Cardiac muscle cell (in vitro differentiated cells and primary cell): ENCODE measurements at regions not wholly inside any gene's neighbourhood (a gene's known extent, or its start where the extent isn't known, plus 50 kb on each side); places are given as distances from the start of the nearest gene placed in this dataset.

Experiments used
- DNase-seq, 2 donors: peaks; one replicate each; pipeline versions ENCODE4 v3.0.0 to v3.0.0-alpha.2; 2010 to 2017; ENCODE audit warnings: low read depth in 1 of 2, low spot score in 1 of 2
- H3K27ac ChIP-seq: fragments of 200-600 bp; sonication (generic); 2 replicates; pipeline ENCODE4 v1.5.1; 2016
- H3K27me3 ChIP-seq: fragments of 200-600 bp; sonication (generic); 2 replicates; pipeline ENCODE4 v1.6.0; 2016; ENCODE audit warnings: control low read depth
- H3K36me3 ChIP-seq: fragments of 200-600 bp; sonication (generic); 2 replicates; pipeline ENCODE4 v1.5.1; 2016; ENCODE audit warnings: control low read depth
- H3K4me1 ChIP-seq: fragments of 200-600 bp; sonication (generic); 2 replicates; pipeline ENCODE4 v1.8.1; 2017; ENCODE audit warnings: low read depth, mild to moderate bottlenecking, mixed run types
- H3K4me3 ChIP-seq: fragments of 200-600 bp; sonication (generic); 2 replicates; pipeline ENCODE4 v1.5.1; 2016; ENCODE audit warnings: mild to moderate bottlenecking
- H3K9me3 ChIP-seq: fragments of 200-600 bp; sonication (generic); 2 replicates; pipeline ENCODE4 v1.5.1; 2017; ENCODE audit warnings: low read depth, mild to moderate bottlenecking, control low read depth
- TF ChIP-seq, protein P1 (sequence below): IDR thresholded peaks from 2 replicates; pipeline ENCODE4 v1.5.1; 2012; ENCODE audit warnings: low read depth, mild to moderate bottlenecking, low read length

DNA sequence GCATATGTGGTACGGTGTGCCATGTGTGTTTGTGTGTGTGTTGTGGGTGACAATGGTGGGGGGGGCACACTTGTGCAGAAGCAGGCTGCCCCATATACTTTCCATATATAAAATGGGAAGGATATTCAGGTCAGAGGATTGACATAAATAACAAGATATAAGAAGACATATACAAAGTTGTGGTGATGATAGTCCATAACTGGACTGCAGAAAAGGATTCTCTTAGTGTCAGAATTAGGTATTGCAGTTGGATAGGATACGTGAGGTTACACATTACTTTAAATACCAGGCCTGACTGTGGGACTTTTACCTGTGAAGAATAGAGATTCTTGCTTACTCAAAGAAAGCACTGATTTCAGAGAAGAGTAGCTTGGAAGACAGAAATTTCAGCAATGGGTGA lies 1260.3 kb downstream of the EPHA7 start:
- Histone ChIP-seq H3K4me3 (no peak overlapping the region), H3K27me3 (no peaks in the 10 kb centered on the region), H3K9me3 (no peaks in the 10 kb centered on the region), H3K36me3 (no peaks in the 10 kb centered on the region), H3K27ac (no peak overlapping the region), H3K4me1 (no peaks in the 10 kb centered on the region)
- TF ChIP-seq, protein P1, sequence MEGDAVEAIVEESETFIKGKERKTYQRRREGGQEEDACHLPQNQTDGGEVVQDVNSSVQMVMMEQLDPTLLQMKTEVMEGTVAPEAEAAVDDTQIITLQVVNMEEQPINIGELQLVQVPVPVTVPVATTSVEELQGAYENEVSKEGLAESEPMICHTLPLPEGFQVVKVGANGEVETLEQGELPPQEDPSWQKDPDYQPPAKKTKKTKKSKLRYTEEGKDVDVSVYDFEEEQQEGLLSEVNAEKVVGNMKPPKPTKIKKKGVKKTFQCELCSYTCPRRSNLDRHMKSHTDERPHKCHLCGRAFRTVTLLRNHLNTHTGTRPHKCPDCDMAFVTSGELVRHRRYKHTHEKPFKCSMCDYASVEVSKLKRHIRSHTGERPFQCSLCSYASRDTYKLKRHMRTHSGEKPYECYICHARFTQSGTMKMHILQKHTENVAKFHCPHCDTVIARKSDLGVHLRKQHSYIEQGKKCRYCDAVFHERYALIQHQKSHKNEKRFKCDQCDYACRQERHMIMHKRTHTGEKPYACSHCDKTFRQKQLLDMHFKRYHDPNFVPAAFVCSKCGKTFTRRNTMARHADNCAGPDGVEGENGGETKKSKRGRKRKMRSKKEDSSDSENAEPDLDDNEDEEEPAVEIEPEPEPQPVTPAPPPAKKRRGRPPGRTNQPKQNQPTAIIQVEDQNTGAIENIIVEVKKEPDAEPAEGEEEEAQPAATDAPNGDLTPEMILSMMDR, result no peak
- no peak for DNase-seq

DNA sequence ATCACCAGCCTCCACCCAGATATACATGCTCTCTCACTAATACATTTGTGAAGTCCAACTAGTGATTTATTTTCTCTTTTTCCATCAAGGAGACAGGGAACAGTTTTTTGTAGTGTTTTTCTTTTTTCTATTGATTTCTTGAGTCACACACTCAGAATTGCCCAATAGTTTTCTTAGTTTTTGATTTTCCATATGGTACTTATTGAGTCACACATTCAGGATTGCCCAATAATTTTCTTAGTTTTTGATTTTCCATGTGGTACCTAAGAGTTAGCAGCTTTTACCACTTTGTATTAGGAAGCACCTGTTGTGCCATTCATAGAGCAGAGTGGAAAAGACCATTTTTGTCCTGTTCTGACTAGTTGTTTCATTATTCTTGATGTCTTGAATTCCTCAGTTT lies 1268.8 kb downstream of the EPHA7 start:
- Histone ChIP-seq H3K9me3 (no peaks in the 10 kb centered on the region), H3K27me3 (no peaks in the 10 kb centered on the region), H3K36me3 (no peaks in the 10 kb centered on the region), H3K27ac (no peak overlapping the region), H3K4me3 (no peak overlapping the region), H3K4me1 (no peaks in the 10 kb centered on the region)
- no peak for DNase-seq
- TF ChIP-seq, protein P1, result no peak

DNA sequence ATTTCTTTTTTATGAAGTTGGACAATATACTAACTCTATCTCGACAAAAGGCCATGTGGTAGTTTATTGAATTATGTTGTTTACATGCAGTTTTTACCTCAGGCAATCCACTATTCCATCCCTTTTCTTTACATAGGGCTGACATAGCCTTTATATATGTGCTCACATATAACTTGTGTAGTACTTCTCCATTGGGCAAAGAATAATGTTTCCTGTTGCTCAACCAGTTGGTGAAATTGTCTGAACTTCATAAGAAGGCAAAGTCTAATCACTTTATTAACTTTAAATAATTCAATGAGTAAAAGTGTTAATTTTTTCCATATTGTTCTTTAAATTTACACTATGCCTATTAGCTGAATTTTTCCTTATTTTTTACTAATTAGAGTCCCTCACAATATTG lies 1272.1 kb downstream of the EPHA7 start:
- DNase-seq, result no peak
- Histone ChIP-seq H3K4me3 (no peak overlapping the region), H3K4me1 (no peaks in the 10 kb centered on the region), H3K27ac (no peak overlapping the region), H3K36me3 (no peaks in the 10 kb centered on the region), H3K27me3 (no peaks in the 10 kb centered on the region), H3K9me3 (no peaks in the 10 kb centered on the region)
- TF ChIP-seq, protein P1, result no peak

DNA sequence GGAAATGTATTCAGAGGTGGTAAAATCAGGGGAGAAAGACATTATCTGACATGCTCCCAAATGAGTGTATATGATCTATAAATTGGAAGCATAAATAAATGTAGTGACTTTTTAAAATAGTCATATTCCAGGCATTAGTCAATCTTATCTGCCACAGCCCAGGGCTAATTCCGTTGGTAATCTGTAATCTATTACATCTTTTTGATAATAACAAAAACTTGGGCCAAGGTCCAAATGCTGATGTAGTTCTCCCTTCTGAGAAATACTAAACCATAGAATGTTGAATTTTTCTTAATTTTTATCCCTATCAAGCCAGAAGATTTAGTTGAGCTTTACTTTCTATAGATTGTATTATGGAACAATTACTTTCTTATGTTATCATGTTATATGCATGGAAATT lies 1279.8 kb downstream of the EPHA7 start:
- Histone ChIP-seq H3K27ac (no peak overlapping the region), H3K27me3 (no peaks in the 10 kb centered on the region), H3K4me3 (no peak overlapping the region), H3K9me3 (no peaks in the 10 kb centered on the region), H3K4me1 (no peaks in the 10 kb centered on the region), H3K36me3 (no peaks in the 10 kb centered on the region)
- TF ChIP-seq, protein P1, result no peak
- DNase-seq, result no peak

DNA sequence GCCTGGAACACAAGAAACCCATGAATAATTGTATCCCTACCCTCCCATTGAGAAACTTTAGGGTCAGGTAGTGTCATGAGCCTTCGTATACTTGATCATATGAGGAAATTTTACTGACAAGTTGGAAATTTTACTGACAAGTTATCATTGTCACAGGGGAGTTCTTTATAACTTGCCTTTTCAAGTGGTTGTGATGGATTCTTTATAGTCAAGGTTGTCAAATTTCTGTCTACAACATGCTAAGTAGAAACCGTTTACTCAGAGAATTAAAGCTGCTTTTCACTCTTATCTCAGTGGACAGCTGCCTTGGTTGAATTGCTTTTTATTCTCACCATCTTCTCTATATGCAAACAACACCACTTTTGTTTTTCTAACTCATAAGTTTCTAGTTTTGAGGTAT lies 1286.4 kb downstream of the EPHA7 start:
- Histone ChIP-seq H3K36me3 (no peaks in the 10 kb centered on the region), H3K27me3 (no peaks in the 10 kb centered on the region), H3K9me3 (no peaks in the 10 kb centered on the region), H3K4me3 (no peak overlapping the region), H3K27ac (no peak overlapping the region), H3K4me1 (no peaks in the 10 kb centered on the region)
- DNase-seq, result no peak
- TF ChIP-seq, protein P1, result no peak

DNA sequence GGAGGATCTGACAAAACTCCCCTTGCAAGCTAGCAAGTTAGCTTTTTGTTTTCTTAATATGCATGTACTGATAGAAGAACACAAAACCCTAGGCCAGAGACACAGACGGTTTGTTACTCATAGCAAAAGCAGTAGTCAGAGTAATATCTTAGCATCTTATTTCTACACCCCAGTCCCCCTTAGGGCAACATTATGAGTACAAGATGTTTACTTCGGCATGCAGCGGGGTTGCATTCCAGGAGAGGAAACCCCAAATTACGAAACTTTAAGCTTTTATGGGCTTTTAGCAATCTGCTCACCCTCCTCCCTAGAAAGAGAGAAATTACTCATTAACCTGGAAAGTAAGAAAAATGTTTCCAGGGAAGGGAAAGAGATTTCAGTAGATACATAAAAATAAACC lies 1286.9 kb downstream of the EPHA7 start:
- H3K9me3 ChIP-seq, result no peaks in the 10 kb centered on the region
- no peaks in the 10 kb centered on the region for H3K36me3 ChIP-seq
- no peak overlapping the region for H3K27ac ChIP-seq
- no peak overlapping the region for H3K4me3 ChIP-seq
- TF ChIP-seq, protein P1, result no peak
- no peaks in the 10 kb centered on the region for H3K4me1 ChIP-seq
- no peak for DNase-seq
- H3K27me3 ChIP-seq, result no peaks in the 10 kb centered on the region
